WERI-Rb-1 (cell line): ENCODE measurements at regions not wholly inside any gene's neighbourhood (a gene's known extent, or its start where the extent isn't known, plus 50 kb on each side); places are given as distances from the start of the nearest gene placed in this dataset.

Experiments used
- DNase-seq: peaks from one replicate; pipeline ENCODE4 v3.0.0-alpha.2; 2020
- H3K27ac ChIP-seq: fragments of 250-450 bp; sonication (Bioruptor Pico); 2 replicates; pipeline ENCODE4 v1.5.1; 2020; ENCODE audit warnings: mild to moderate bottlenecking, moderate library complexity
- H3K27me3 ChIP-seq: fragments of 250-450 bp; sonication (Bioruptor Pico); 2 replicates; pipeline ENCODE4 v1.5.1; 2021; ENCODE audit warnings: mild to moderate bottlenecking, low read depth, moderate library complexity; ENCODE audit not compliant: insufficient read depth, severe bottlenecking
- H3K36me3 ChIP-seq: fragments of 250-450 bp; sonication (Bioruptor Pico); 2 replicates; pipeline ENCODE4 v1.5.1; 2020; ENCODE audit warnings: mild to moderate bottlenecking, moderate library complexity
- H3K4me3 ChIP-seq: 2 replicates; pipeline ENCODE4 v1.5.1; 2011; ENCODE audit warnings: low read depth, mild to moderate bottlenecking, control low read depth, low read length
- H3K9me3 ChIP-seq: fragments of 250-450 bp; sonication (Bioruptor Pico); 2 replicates; pipeline ENCODE4 v1.5.1; 2021; ENCODE audit warnings: mild to moderate bottlenecking, moderate library complexity; ENCODE audit not compliant: severe bottlenecking
- CTCF ChIP-seq: IDR thresholded peaks from 2 replicates; pipeline ENCODE4 v1.5.1; 2011; ENCODE audit warnings: low read depth, mild to moderate bottlenecking, control low read depth, inconsistent platforms, low read length

DNA sequence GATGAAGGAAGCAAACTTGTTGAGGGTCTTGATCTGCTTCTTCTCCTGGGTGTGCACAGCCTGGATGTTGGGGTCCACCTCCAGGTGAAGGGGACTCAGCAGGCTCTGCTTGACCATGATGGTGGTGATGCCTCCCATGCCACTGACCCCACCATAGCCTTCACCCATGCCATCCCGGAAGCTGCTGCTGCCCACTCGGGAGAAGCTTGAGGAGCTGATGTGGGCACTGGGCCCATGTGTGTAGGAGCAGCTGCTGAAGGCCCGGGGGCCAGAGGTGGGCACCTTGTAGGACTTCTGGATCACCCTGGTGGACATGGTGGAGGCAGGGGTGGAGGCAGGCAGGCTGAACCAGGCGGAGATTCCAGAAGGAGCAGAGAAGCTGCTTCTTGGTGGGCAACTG, 432.7 kb upstream of the DIPK2B start:
- peaks cover 2% of the 10 kb centered on the region for H3K27me3 ChIP-seq
- H3K36me3 ChIP-seq, result no peaks in the 10 kb centered on the region
- H3K9me3 ChIP-seq, result no peaks in the 10 kb centered on the region
- no peak overlapping the region for H3K27ac ChIP-seq
- no peak for TF ChIP-seq CTCF
- DNase-seq, result no peak
- H3K4me3 ChIP-seq, result no peak overlapping the region

DNA sequence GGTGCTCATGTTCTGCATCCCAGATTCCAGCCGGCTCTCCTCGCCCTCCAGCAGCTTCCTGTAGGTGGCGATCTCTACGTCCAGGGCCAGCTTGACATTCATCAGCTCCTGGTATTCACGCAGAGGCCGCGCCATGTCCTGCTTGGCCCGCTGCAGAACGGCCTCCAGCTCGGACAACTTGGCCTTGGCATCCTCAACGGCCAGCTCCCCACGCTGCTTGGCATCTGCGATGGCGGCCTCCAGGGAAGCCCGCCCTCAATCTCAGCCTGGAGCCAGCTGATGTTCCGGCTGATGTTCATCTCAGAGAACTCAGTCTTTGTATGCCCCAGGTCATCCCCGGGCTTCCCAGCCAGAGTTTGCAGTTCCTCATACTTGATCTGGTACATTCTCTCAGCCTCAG, 431.8 kb upstream of the DIPK2B start:
- no peaks in the 10 kb centered on the region for H3K9me3 ChIP-seq
- no peak for DNase-seq
- no peak overlapping the region for H3K4me3 ChIP-seq
- peaks cover 2% of the 10 kb centered on the region for H3K27me3 ChIP-seq
- no peak overlapping the region for H3K27ac ChIP-seq
- H3K36me3 ChIP-seq, result no peaks in the 10 kb centered on the region
- peak; percentile 34; the same call in 1 of the 2 replicates for TF ChIP-seq CTCF

- DNase-seq, result no peak
- TF ChIP-seq CTCF, result no peak
- Histone ChIP-seq H3K9me3 (no peaks in the 10 kb centered on the region), H3K36me3 (no peaks in the 10 kb centered on the region), H3K27me3 (peaks cover 2% of the 10 kb centered on the region), H3K27ac (no peak overlapping the region), H3K4me3 (no peak overlapping the region)
These were observed 429.4 kb upstream of the DIPK2B start for GRCh38 chrX:45630078-45630477.

- no peak for DNase-seq
- Histone ChIP-seq H3K27ac (no peak overlapping the region), H3K36me3 (no peaks in the 10 kb centered on the region), H3K27me3 (peaks cover 5% of the 10 kb centered on the region), H3K9me3 (no peaks in the 10 kb centered on the region), H3K4me3 (no peak overlapping the region)
- TF ChIP-seq CTCF, result no peak
These were observed 427.4 kb upstream of the DIPK2B start for GRCh38 chrX:45628041-45628440.

GRCh38 chrX:45623266-45623665, 422.6 kb upstream of the DIPK2B start:
- Histone ChIP-seq H3K4me3 (no peak overlapping the region), H3K36me3 (no peaks in the 10 kb centered on the region), H3K27ac (no peak overlapping the region), H3K27me3 (peaks cover 6% of the 10 kb centered on the region), H3K9me3 (no peaks in the 10 kb centered on the region)
- no peak for TF ChIP-seq CTCF
- no peak for DNase-seq

DNA sequence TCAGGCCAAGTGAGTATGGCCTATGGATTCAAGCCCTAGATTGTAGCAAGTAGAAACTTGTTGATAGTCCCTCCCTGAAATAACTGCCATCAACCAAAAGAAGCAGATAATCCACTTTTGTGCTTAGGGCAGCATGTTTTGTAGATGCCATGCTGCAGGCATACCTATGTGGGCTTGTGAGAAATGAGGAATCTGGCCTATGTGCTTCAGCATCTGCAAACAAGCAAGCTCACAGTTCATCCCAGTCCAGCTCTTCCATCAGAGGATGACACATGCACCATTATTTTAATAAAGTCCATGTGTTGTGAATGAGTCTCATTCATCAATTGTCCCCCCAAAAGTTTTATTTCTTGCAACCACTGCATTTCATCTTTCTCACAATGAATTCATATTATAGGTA, 421.9 kb upstream of the DIPK2B start:
- no peak overlapping the region for H3K4me3 ChIP-seq
- no peak for TF ChIP-seq CTCF
- no peaks in the 10 kb centered on the region for H3K36me3 ChIP-seq
- no peaks in the 10 kb centered on the region for H3K9me3 ChIP-seq
- no peak for DNase-seq
- no peak overlapping the region for H3K27ac ChIP-seq
- peaks cover 6% of the 10 kb centered on the region for H3K27me3 ChIP-seq
